H1 (cell line): ENCODE measurements at regions not wholly inside any gene's neighbourhood (a gene's known extent, or its start where the extent isn't known, plus 50 kb on each side); places are given as distances from the start of the nearest gene placed in this dataset.

Source experiments
- CHD7 ChIP-seq: fragments of 300-600 bp; sonication (generic); IDR thresholded peaks from 2 replicates; pipeline ENCODE4 v1.7.1; 2012; ENCODE audit warnings: low read length, moderate library complexity, mild to moderate bottlenecking, inconsistent platforms; ENCODE audit not compliant: insufficient replicate concordance
- GABPA ChIP-seq: IDR thresholded peaks from 2 replicates; pipeline ENCODE4 v1.6.1; 2011; ENCODE audit warnings: mild to moderate bottlenecking, low read length, moderate library complexity, borderline replicate concordance; ENCODE audit not compliant: insufficient read depth
- TBP ChIP-seq: IDR thresholded peaks from 2 replicates; pipeline ENCODE4 v1.6.1; 2011; ENCODE audit warnings: low read depth, low read length, improper control_type of control experiment

- no peak for TF ChIP-seq CHD7
- no peak for TF ChIP-seq TBP
- no peak for TF ChIP-seq GABPA
- TF ChIP-seq, all 59 proteins: peak for 0
Measured at GRCh38 chr11:70525006-70525405, 126.7 kb downstream of the CTTN start (continued).
